ENCODE measurements at regions not wholly inside any gene's neighbourhood (a gene's known extent, or its start where the extent isn't known, plus 50 kb on each side); places are given as distances from the start of the nearest gene placed in this dataset.

DNA sequence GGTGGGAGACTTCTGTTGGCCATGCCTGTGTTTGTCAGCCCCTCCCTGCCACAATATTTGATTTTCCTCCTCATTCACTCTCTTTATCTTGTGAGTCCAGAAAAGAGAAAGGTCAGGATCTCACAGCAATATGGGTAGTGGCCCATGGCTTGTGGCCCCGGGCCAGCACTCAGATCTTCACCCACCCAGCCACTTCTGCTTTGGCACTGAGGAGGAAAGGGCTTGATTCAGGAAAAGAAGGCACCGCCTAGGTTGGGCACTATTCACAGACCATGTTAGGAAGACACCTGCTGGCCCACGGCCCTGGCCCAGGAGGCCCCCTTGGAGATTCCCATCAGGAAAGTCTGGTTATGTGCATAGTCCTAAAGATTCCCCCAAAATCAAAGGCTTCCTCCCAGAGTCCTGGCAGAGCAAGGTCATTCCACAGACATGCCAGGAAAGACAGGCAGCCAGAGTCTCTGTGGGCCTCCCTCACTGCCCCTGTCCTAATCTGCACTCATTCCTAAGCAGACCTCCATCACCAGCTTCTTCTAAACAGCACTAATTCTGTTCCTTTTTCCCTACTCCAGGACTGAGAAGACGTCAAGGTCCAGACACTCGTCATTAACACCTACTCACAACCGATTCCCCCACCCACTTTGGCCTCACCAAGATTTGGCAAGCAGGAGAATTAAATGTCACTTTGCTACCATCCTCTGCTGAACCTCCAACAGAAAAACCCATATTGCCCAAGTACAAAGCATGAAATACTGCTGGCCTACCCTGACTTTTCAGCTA is 179.3 kb downstream of the DEPDC1B start:
- intact Hi-C loops (cut with DNase I; ENCODE audit: low total_unique reads) = no loop called here
- no peak for DNase-seq (ENCODE audit: low spot score in 2 of 2)
- WGBS, 2 donors = 68 to 73% methylated on average over 5 to 6 of the region's 6 CpGs
- H3K4me3 ChIP-seq (ENCODE audit: low read depth, poor library complexity, severe bottlenecking) = no peak overlapping the region
- no peak for TF ChIP-seq POLR2A (IDR thresholded peaks at IDR 0.05)
- TF ChIP-seq CTCF (IDR thresholded peaks at IDR 0.05) = no peak

DNA sequence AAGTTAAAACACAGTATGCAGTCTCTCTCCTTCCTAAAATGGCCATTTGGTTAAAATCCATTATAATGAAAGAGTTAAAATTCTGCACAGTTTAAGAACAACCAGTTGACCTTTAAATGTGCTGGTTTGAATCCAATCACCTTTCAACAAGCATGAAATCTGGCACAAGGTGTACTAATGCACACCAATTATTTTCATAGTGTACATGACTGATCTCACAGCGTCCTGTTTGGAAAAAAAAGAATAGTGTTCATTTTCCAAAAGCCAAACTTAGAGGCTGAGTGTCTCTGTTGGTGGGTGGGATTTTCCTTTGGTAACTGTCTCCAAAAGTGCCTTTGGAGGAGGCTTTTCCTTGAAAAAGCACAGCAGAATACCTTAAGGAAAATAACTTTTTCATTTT is 180.6 kb downstream of the DEPDC1B start:
- no peak for DNase-seq (ENCODE audit: low spot score in 2 of 2)
- TF ChIP-seq CTCF (IDR thresholded peaks at IDR 0.05) = no peak
- 33 to 38% methylated on average over 1 of the region's 1 CpG for WGBS, 2 donors
- H3K4me3 ChIP-seq (ENCODE audit: low read depth, poor library complexity, severe bottlenecking) = no peak overlapping the region
- intact Hi-C loops (cut with DNase I; ENCODE audit: low total_unique reads) = no loop called here

DNA sequence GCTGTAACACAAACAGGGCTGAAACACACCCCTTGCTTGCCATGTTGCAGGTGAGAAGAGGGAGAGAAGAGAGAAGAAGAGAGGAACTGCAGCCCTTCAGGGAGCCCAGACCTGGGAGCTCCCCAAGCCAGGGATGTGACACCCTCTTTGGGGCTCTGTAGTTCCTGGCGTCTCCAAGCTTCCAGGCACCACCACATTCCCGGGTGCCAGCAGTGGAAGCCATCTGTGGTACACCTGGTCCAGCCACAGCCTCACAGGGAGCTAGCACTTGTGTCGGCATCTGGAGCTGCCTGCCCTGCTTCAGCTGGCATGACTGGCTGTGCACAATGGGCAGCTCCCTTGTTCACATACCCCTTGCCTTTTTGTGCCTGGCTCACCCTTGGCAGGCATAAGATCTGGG is 182.1 kb downstream of the DEPDC1B start:
- WGBS, 2 donors = 75 to 83% methylated on average over 2 to 3 of the region's 3 CpGs
- TF ChIP-seq CTCF (IDR thresholded peaks at IDR 0.05) (no peak), POLR2A (IDR thresholded peaks at IDR 0.05) (no peak)
- DNase-seq (ENCODE audit: low spot score in 2 of 2) = no peak
- intact Hi-C loops (cut with DNase I; ENCODE audit: low total_unique reads) = no loop called here
- no peak overlapping the region for H3K4me3 ChIP-seq (ENCODE audit: low read depth, poor library complexity, severe bottlenecking)

GRCh38 chr5:60517094-60517694 is 182.8 kb downstream of the DEPDC1B start:
- TF ChIP-seq CTCF (IDR thresholded peaks at IDR 0.05) (no peak), POLR2A (IDR thresholded peaks at IDR 0.05) (no peak)
- WGBS, 2 donors = 86 to 96% methylated on average over 8 of the region's 8 CpGs
- DNase-seq (ENCODE audit: low spot score in 2 of 2) = no peak
- intact Hi-C loops (cut with DNase I; ENCODE audit: low total_unique reads) = no loop called here
- no peak overlapping the region for H3K4me3 ChIP-seq (ENCODE audit: low read depth, poor library complexity, severe bottlenecking)

GRCh38 chr5:60516688-60517087 is 183.3 kb downstream of the DEPDC1B start:
- WGBS, 2 donors = 83 to 90% methylated on average over 2 of the region's 2 CpGs
- intact Hi-C loops (cut with DNase I; ENCODE audit: low total_unique reads) = no loop called here
- no peak for DNase-seq (ENCODE audit: low spot score in 2 of 2)

More at GRCh38 chr5:60516688-60517087, 183.3 kb downstream of the DEPDC1B start:
- no peak overlapping the region for H3K4me3 ChIP-seq (ENCODE audit: low read depth, poor library complexity, severe bottlenecking)
- TF ChIP-seq POLR2A (IDR thresholded peaks at IDR 0.05) (no peak), CTCF (IDR thresholded peaks at IDR 0.05) (no peak)
